PC-9 (cell line): ENCODE measurements at regions not wholly inside any gene's neighbourhood (a gene's known extent, or its start where the extent isn't known, plus 50 kb on each side); places are given as distances from the start of the nearest gene placed in this dataset.
A peak's percentile ranks its signal among the peaks of the same experiment; 100 is the strongest.

Experiments
- BruUV-seq: library from RNA; stranded (reverse); fragments of 400-500 nt; replicated peaks from 2 replicates; lab custom pipeline; 2021; lab: Mats Ljungman, UMichigan
- CTCF ChIA-PET: fragments of 300-600 bp; sonication (Branson Sonifier 250); formaldehyde crosslinking; loops from one replicate; lab custom pipeline; 2022; ENCODE audit warnings: antibody characterized with exemption; lab: Charles Lee
- POLR2A ChIA-PET: fragments of 300-600 bp; sonication (Branson Sonifier 250); formaldehyde crosslinking; loops from one replicate; lab custom pipeline; 2022; ENCODE audit warnings: antibody characterized with exemption; ENCODE audit not compliant: unreplicated experiment; lab: Charles Lee
- DNase-seq, 2 experiments: peaks; one replicate each; pipeline versions ENCODE4 v3.0.0 to v3.0.0-alpha.2; 2015 to 2022; ENCODE audit warnings: mixed read lengths in 1 of 2
- H2AFZ ChIP-seq: fragments of 200-600 bp; sonication (generic); 2 replicates; pipeline ENCODE4 v1.8.1; 2017; ENCODE audit warnings: antibody characterized with exemption
- H3F3A ChIP-seq: fragments of 200-600 bp; sonication (generic); 2 replicates; pipeline ENCODE4 v1.8.1; 2017; ENCODE audit warnings: antibody characterized with exemption, mild to moderate bottlenecking, low read depth; ENCODE audit not compliant: insufficient read depth
- H3K27ac ChIP-seq: fragments of 200-600 bp; sonication (generic); 2 replicates; pipeline ENCODE4 v1.6.1; 2016; ENCODE audit warnings: mixed run types
- H3K27me3 ChIP-seq: fragments of 200-600 bp; sonication (generic); 2 replicates; pipeline ENCODE4 v1.6.1; 2016; ENCODE audit warnings: low read depth, mixed run types; ENCODE audit not compliant: insufficient read depth
- H3K36me3 ChIP-seq: fragments of 200-600 bp; sonication (generic); 2 replicates; pipeline ENCODE4 v1.6.1; 2016; ENCODE audit warnings: low read depth, mixed run types
- H3K4me1 ChIP-seq: fragments of 200-600 bp; sonication (generic); replicated peaks from 2 replicates; pipeline ENCODE4 v1.6.1; 2016; ENCODE audit warnings: mixed run types; ENCODE audit not compliant: insufficient read depth
- H3K4me2 ChIP-seq: fragments of 200-600 bp; sonication (generic); 2 replicates; pipeline ENCODE4 v1.6.1; 2017; ENCODE audit warnings: mixed run types
- H3K4me3 ChIP-seq: fragments of 200-600 bp; sonication (generic); 2 replicates; pipeline ENCODE4 v1.6.1; 2016; ENCODE audit warnings: mixed run types
- H3K79me2 ChIP-seq: fragments of 200-600 bp; sonication (generic); 2 replicates; pipeline ENCODE4 v1.6.1; 2017; ENCODE audit warnings: low read depth, mixed run types
- H3K9me2 ChIP-seq: fragments of 200-600 bp; sonication (generic); 2 replicates; pipeline ENCODE4 v1.8.1; 2017; ENCODE audit warnings: mild to moderate bottlenecking; ENCODE audit not compliant: insufficient read depth
- H3K9me3 ChIP-seq: fragments of 200-600 bp; sonication (generic); 2 replicates; pipeline ENCODE4 v1.8.1; 2016; ENCODE audit warnings: low read depth; ENCODE audit not compliant: insufficient read depth
- H4K20me1 ChIP-seq: fragments of 200-600 bp; sonication (generic); 2 replicates; pipeline ENCODE4 v1.8.1; 2017; ENCODE audit not compliant: insufficient read depth
- EZH2 ChIP-seq: fragments of 200-600 bp; sonication (generic); IDR thresholded peaks from 2 replicates; pipeline ENCODE4 v1.8.0; 2017; ENCODE audit warnings: antibody characterized with exemption, low read depth
- intact Hi-C: fragments of 100-400 bp; cut with micrococcal nuclease; formaldehyde crosslinking; loops from one replicate; pipeline ENCODE4 v1.10.0; 2022; ENCODE audit not compliant: unreplicated experiment
- TF ChIP-seq, protein P1 (sequence below): fragments of 200-600 bp; sonication (generic); conservative IDR thresholded peaks from 2 replicates; pipeline ENCODE4 v1.6.1; 2017; ENCODE audit warnings: mixed run types, antibody characterized with exemption, mild to moderate bottlenecking, moderate library complexity

DNA sequence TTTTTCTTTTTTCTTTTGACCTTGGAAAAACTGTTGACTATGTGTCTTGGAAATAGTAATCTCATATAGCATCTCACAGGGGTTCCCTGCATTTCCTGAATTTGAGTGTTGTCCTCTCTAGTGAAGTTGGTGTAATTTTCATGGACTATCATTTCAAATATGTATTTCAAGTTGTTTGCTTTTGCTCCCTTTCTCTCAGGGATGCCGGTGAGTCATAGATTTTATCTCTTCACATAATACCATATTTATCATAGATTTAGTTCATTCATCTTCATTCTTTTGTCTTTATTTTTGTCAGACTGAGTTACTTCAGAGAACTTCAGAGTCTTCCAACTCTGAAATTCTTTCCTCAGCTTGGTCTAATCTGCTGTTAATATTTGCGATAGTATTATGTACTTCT, 1320.6 kb downstream of the LRFN5 start:
- no TSS peak for BruUV-seq
- no peak for TF ChIP-seq EZH2
- TF ChIP-seq, protein P1, sequence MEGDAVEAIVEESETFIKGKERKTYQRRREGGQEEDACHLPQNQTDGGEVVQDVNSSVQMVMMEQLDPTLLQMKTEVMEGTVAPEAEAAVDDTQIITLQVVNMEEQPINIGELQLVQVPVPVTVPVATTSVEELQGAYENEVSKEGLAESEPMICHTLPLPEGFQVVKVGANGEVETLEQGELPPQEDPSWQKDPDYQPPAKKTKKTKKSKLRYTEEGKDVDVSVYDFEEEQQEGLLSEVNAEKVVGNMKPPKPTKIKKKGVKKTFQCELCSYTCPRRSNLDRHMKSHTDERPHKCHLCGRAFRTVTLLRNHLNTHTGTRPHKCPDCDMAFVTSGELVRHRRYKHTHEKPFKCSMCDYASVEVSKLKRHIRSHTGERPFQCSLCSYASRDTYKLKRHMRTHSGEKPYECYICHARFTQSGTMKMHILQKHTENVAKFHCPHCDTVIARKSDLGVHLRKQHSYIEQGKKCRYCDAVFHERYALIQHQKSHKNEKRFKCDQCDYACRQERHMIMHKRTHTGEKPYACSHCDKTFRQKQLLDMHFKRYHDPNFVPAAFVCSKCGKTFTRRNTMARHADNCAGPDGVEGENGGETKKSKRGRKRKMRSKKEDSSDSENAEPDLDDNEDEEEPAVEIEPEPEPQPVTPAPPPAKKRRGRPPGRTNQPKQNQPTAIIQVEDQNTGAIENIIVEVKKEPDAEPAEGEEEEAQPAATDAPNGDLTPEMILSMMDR, result no peak
- Histone ChIP-seq H2AFZ (no peak overlapping the region), H3K27ac (no peak overlapping the region), H3K4me1 (0 out of 2 replicates have a peak, but pooled peaks cover 9% of the 10 kb centered on the region), H3K79me2 (no peaks in the 10 kb centered on the region), H3K4me3 (no peak overlapping the region), H3K9me2 (no peaks in the 10 kb centered on the region), H3K36me3 (no peaks in the 10 kb centered on the region), H3K4me2 (no peak overlapping the region), H4K20me1 (no peaks in the 10 kb centered on the region), H3K27me3 (no peaks in the 10 kb centered on the region), H3K9me3 (no peaks in the 10 kb centered on the region), H3F3A (no peaks in the 10 kb centered on the region)
- POLR2A ChIA-PET, result no interaction called here
- intact Hi-C loops, result no loop called here
- peak in 1 of 2 experiments; percentile 36 for DNase-seq
- CTCF ChIA-PET, result no interaction called here

- Histone ChIP-seq H4K20me1 (no peaks in the 10 kb centered on the region), H3K9me3 (no peaks in the 10 kb centered on the region), H3K79me2 (no peaks in the 10 kb centered on the region), H2AFZ (no peak overlapping the region), H3K9me2 (no peaks in the 10 kb centered on the region), H3K36me3 (no peaks in the 10 kb centered on the region), H3K4me1 (0 out of 2 replicates have a peak, but pooled peaks cover under 1% of the 10 kb centered on the region), H3K4me3 (no peak overlapping the region), H3F3A (no peaks in the 10 kb centered on the region), H3K27me3 (no peaks in the 10 kb centered on the region), H3K4me2 (no peak overlapping the region), H3K27ac (no peak overlapping the region)
- intact Hi-C loops, result no loop called here
- TF ChIP-seq, protein P1, result no peak
- TF ChIP-seq EZH2, result no peak
- ChIA-PET CTCF (no interaction called here), POLR2A (no interaction called here)
- no TSS peak for BruUV-seq
- no peak for DNase-seq
These were observed 1315.2 kb downstream of the LRFN5 start for GRCh38 chr14:42921901-42922300.

DNA sequence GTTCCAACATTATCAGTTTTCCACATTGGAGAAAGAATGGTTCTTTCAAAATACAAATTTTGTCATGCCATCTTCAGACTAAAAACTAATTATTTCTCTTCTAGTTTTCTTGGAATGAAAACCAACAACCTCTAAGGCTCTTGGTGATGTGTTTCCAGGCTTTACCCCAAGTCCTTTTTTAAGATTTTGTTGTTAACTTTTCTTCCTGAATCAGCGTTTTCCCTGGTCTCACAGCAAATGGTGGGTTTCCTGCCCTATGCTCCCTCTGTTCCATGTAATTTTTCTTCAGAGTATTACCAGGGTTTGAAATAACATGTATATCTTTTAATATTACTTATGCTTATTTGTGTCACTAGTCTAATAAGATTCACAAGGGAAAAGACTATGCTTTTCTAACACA, 1311.9 kb downstream of the LRFN5 start:
- H3K27me3 ChIP-seq, result no peaks in the 10 kb centered on the region
- H3K4me1 ChIP-seq, result no peaks in the 10 kb centered on the region
- H3K9me3 ChIP-seq, result no peaks in the 10 kb centered on the region
- ChIA-PET POLR2A (no interaction called here), CTCF (no interaction called here)
- TF ChIP-seq EZH2, result no peak
- TF ChIP-seq, protein P1, result no peak
- no TSS peak for BruUV-seq
- H3K36me3 ChIP-seq, result no peaks in the 10 kb centered on the region
- H3K4me3 ChIP-seq, result no peak overlapping the region
- H3K4me2 ChIP-seq, result no peak overlapping the region
- no peaks in the 10 kb centered on the region for H4K20me1 ChIP-seq
- no peaks in the 10 kb centered on the region for H3K79me2 ChIP-seq
- intact Hi-C loops, result no loop called here
- H3K9me2 ChIP-seq, result no peaks in the 10 kb centered on the region
- no peak overlapping the region for H3K27ac ChIP-seq
- no peak for DNase-seq
- no peak overlapping the region for H2AFZ ChIP-seq
- no peaks in the 10 kb centered on the region for H3F3A ChIP-seq
